ENCODE measurements at regions not wholly inside any gene's neighbourhood (a gene's known extent, or its start where the extent isn't known, plus 50 kb on each side); places are given as distances from the start of the nearest gene placed in this dataset.
"Not testable (repeated sequence)": the region's sequence is repeated elsewhere in the genome, so short reads cannot be mapped to it uniquely, and the experiment has no call there.

DNA sequence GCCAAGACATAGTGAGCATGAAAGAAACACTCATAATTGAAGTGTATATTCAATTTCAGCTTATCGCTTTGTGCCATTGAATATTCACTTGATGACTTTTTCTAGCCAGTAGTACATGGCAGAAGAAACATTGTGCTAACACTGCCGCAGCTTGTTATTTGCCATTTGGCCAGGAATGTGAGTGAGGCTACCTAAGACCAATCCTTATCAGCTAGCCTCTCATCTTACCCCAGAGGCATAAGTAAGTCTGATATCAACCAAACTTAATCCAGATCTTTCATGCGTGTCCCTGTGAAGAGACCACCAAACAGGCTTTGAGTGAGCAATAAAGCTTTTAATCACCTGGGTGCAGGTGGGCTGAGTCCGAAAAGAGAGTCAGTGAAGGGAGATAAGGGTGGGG is 586.0 kb upstream of the MBL2 start:
- Histone ChIP-seq H3K36me3 (ENCODE audit: insufficient read depth, low read length) (no peaks in the 10 kb centered on the region), H3K4me3 (ENCODE audit: low read depth, low read length) (no peak overlapping the region), H3K27ac (ENCODE audit: low read depth, low read length) (no peak overlapping the region), H3K4me1 (ENCODE audit: control insufficient read depth, insufficient read depth, low read length, unreplicated experiment) (no peaks in the 10 kb centered on the region), H2AFZ (ENCODE audit: low read length, unreplicated experiment) (no peak overlapping the region), H3K27me3 (ENCODE audit: insufficient read depth, low read length) (no peaks in the 10 kb centered on the region), H3K79me2 (ENCODE audit: control insufficient read depth, insufficient read depth, low read length, unreplicated experiment) (no peaks in the 10 kb centered on the region)

DNA sequence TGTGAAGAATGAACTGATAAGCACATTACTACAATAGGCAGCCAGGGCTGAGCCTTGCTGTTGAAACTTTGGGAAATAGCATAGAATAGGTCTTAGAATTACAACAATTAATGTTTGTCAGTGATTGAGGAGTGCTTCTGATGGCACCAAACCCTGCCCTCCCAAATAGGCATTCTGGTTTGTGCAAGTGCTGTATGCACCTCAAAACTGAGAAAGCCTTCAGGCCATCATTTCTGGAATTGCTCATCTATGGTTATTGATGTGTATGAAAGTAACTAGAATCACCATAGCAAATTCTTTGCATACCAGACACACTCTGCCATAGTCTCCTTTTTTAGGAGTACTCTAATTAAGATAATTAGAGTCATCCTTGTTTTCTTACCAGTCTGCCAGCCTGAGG is 585.0 kb upstream of the MBL2 start:
- H2AFZ ChIP-seq (ENCODE audit: low read length, unreplicated experiment), result no peak overlapping the region
- H3K36me3 ChIP-seq (ENCODE audit: insufficient read depth, low read length), result no peaks in the 10 kb centered on the region
- no peak overlapping the region for H3K4me3 ChIP-seq (ENCODE audit: low read depth, low read length)
- H3K27ac ChIP-seq (ENCODE audit: low read depth, low read length), result no peak overlapping the region
- H3K27me3 ChIP-seq (ENCODE audit: insufficient read depth, low read length), result no peaks in the 10 kb centered on the region
- no peaks in the 10 kb centered on the region for H3K79me2 ChIP-seq (ENCODE audit: control insufficient read depth, insufficient read depth, low read length, unreplicated experiment)
- H3K4me1 ChIP-seq (ENCODE audit: control insufficient read depth, insufficient read depth, low read length, unreplicated experiment), result no peaks in the 10 kb centered on the region

DNA sequence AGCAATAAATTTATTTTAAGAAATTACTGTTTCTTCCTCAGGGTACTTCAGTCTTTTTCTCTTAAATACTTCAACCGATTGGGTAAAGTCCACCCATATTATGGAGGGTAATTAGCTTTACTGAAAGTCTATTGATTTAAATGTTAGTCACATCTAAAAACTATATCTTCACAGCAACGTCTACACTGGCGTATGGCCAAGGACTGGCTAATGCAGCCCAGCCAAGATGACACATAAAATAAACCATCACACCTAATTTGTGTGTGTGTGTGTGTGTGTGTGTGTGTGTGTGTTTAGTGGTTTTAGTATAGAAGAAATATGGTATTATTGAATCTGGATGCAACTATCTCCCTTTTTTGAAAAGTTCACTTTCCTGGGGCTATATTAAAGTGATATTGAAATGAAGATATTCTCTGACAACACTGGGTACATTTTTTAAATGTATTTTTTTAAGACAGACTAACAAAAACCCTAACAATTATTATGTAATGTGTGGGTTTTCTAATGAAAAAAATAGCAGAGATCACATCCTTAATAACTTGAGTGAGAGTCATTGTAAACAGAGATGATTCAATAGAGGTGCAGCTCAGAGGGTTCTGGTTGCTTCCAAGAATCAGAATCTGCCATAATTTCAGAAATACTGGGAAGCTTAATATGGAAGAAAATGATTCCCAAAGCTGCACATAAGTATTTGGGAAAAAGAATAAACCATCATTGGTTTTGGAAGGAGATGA is 584.2 kb upstream of the MBL2 start:
- Histone ChIP-seq H2AFZ (ENCODE audit: low read length, unreplicated experiment) (no peak overlapping the region), H3K36me3 (ENCODE audit: insufficient read depth, low read length) (no peaks in the 10 kb centered on the region), H3K79me2 (ENCODE audit: control insufficient read depth, insufficient read depth, low read length, unreplicated experiment) (no peaks in the 10 kb centered on the region), H3K27ac (ENCODE audit: low read depth, low read length) (no peak overlapping the region), H3K4me1 (ENCODE audit: control insufficient read depth, insufficient read depth, low read length, unreplicated experiment) (no peaks in the 10 kb centered on the region), H3K27me3 (ENCODE audit: insufficient read depth, low read length) (no peaks in the 10 kb centered on the region), H3K4me3 (ENCODE audit: low read depth, low read length) (no peak overlapping the region)

DNA sequence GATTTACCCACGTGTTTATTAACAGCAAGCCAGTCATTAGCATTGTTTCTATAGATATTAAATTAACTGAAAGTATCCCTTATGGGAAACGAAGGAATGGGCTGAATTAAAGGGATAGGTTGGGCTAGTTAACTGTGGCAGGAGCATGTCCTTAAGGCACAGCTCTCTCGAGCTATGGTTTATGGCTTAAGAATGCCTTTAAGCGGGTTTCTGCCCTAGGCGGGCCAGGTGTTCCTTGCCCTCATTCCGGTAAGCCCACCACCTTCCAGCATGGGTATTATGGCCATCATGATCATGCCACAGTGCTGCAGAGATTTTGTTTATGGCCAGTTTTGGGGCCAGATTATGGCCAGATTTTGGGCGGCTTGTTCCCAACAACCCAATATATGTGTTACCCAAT is 569.9 kb upstream of the MBL2 start:
- not testable (repeated sequence) for H3K27ac ChIP-seq (ENCODE audit: low read depth, low read length); H2AFZ ChIP-seq (ENCODE audit: low read length, unreplicated experiment); H3K4me3 ChIP-seq (ENCODE audit: low read depth, low read length); H3K27me3 ChIP-seq (ENCODE audit: insufficient read depth, low read length); H3K36me3 ChIP-seq (ENCODE audit: insufficient read depth, low read length); H3K4me1 ChIP-seq (ENCODE audit: control insufficient read depth, insufficient read depth, low read length, unreplicated experiment); H3K79me2 ChIP-seq (ENCODE audit: control insufficient read depth, insufficient read depth, low read length, unreplicated experiment)

DNA sequence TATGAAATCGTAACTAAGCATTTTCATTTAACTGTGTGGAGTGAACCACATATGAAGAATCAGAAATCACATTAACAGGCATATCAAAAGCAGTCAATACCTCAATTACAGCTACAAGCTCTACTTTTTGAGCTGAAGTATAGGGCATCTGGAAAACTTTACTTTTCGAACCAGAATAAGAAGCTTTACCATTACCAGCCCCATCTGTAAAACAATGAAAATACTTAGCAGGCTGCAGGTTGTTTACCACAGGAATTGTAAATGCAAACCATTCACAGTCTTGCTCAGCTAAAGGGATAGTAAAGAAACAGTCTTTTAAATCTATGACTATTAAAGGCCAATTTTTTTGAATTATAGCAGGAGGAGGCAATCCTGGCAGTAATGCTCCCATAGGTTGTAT is 565.6 kb upstream of the MBL2 start:
- H2AFZ ChIP-seq (ENCODE audit: low read length, unreplicated experiment), result not testable (repeated sequence)

DNA sequence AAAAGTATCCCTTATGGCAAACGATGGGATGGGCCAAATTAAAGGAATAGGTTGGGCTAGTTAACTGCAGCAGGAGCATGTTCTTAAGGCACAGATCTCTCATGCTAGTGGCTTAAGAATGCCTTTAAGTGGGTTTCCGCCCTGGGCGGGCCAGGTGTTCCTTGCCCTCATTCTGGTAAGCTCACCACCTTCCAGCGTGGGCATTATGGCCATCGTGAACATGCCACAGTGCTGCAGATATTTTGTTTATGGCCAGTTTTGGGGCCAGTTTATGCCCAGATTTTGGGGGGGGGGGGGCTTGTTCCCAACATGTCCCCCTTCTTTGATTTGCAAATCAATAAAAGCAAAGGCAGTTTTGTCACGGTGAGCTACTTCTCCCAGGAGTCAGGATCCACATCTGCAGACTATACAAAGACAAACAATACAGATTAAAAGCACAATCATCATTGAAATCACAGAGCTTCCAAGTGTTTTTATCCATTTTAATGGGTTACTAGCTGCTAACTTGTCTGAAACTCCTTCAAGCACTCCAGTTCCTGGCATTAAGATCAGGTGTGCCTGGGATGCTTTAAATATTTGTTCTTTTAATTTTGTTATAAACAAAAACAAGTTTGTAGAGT is 563.3 kb upstream of the MBL2 start:
- not testable (repeated sequence) for H3K27me3 ChIP-seq (ENCODE audit: insufficient read depth, low read length); H3K4me3 ChIP-seq (ENCODE audit: low read depth, low read length)

More for the DNA sequence above, 565.6 kb upstream of the MBL2 start:
- H3K36me3 ChIP-seq (ENCODE audit: insufficient read depth, low read length); H3K27ac ChIP-seq (ENCODE audit: low read depth, low read length); H3K4me1 ChIP-seq (ENCODE audit: control insufficient read depth, insufficient read depth, low read length, unreplicated experiment); H3K4me3 ChIP-seq (ENCODE audit: low read depth, low read length); H3K27me3 ChIP-seq (ENCODE audit: insufficient read depth, low read length); H3K79me2 ChIP-seq (ENCODE audit: control insufficient read depth, insufficient read depth, low read length, unreplicated experiment): not testable (repeated sequence)

DNA sequence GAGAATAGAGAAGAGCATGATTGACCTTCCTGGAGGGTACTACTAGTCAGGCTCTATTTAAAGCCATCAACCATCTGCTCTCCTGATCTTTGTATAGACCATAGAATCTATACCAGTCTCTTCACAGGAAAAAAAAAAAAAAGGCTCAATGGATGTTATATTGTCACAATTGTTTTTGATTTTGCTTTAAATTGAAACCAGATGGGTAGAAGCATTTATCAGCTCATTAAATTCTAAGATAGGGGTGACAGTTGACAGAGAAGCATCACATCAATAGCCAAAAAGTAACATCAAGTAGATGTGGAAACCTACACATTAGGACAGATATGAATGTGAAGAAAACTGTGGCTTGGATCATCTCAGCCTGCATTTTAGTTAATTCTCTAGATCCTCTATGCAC is 558.9 kb upstream of the MBL2 start:
- no peak overlapping the region for H2AFZ ChIP-seq (ENCODE audit: low read length, unreplicated experiment)

More for the DNA sequence above, 563.3 kb upstream of the MBL2 start:
- H3K27ac ChIP-seq (ENCODE audit: low read depth, low read length); H2AFZ ChIP-seq (ENCODE audit: low read length, unreplicated experiment); H3K36me3 ChIP-seq (ENCODE audit: insufficient read depth, low read length); H3K4me1 ChIP-seq (ENCODE audit: control insufficient read depth, insufficient read depth, low read length, unreplicated experiment); H3K79me2 ChIP-seq (ENCODE audit: control insufficient read depth, insufficient read depth, low read length, unreplicated experiment): not testable (repeated sequence)

DNA sequence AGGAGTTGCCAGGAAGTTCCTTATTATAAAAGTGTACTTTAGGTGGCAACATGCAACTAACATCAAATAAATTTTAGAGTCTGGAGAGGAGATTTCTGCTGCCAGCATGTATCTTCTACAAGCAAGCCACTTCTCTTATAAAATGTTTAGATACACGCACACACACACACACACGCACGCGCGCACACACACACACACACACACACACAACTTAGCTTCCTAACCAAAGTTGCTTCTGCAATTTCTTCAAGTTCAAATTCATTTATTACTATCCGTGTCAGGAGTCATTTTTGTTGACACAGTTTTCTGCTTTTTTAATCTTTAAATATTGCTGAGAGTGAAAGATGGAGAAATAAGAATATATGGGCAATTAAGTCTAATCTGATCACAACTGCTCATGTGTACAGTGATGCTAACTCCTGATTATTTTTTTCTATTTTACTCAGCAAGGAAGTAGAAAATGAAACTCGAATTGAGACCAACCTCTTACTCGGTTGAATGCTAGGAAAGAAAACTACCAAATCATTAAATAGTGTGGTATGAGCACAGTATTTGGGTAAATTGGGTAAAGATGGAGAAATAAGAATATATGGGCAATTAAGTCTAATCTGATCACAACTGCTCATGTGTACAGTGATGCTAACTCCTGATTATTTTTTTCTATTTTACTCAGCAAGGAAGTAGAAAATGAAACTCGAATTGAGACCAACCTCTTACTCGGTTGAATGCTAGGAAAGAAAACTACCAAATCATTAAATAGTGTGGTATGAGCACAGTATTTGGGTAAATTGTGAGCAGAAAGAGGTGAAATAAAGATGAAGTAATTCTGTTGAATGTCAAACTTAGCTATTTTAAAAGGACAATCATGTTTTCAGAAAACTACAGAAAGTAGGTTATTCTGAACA is 554.1 kb upstream of the MBL2 start:
- not testable (repeated sequence) for H3K79me2 ChIP-seq (ENCODE audit: control insufficient read depth, insufficient read depth, low read length, unreplicated experiment); H3K4me1 ChIP-seq (ENCODE audit: control insufficient read depth, insufficient read depth, low read length, unreplicated experiment); H3K27ac ChIP-seq (ENCODE audit: low read depth, low read length); H2AFZ ChIP-seq (ENCODE audit: low read length, unreplicated experiment); H3K36me3 ChIP-seq (ENCODE audit: insufficient read depth, low read length); H3K4me3 ChIP-seq (ENCODE audit: low read depth, low read length); H3K27me3 ChIP-seq (ENCODE audit: insufficient read depth, low read length)

More for the DNA sequence above, 558.9 kb upstream of the MBL2 start:
- no peaks in the 10 kb centered on the region for H3K4me1 ChIP-seq (ENCODE audit: control insufficient read depth, insufficient read depth, low read length, unreplicated experiment)
- H3K27me3 ChIP-seq (ENCODE audit: insufficient read depth, low read length), result no peaks in the 10 kb centered on the region
- no peak overlapping the region for H3K4me3 ChIP-seq (ENCODE audit: low read depth, low read length)
- H3K27ac ChIP-seq (ENCODE audit: low read depth, low read length), result no peak overlapping the region
- no peaks in the 10 kb centered on the region for H3K36me3 ChIP-seq (ENCODE audit: insufficient read depth, low read length)
- H3K79me2 ChIP-seq (ENCODE audit: control insufficient read depth, insufficient read depth, low read length, unreplicated experiment), result no peaks in the 10 kb centered on the region

DNA sequence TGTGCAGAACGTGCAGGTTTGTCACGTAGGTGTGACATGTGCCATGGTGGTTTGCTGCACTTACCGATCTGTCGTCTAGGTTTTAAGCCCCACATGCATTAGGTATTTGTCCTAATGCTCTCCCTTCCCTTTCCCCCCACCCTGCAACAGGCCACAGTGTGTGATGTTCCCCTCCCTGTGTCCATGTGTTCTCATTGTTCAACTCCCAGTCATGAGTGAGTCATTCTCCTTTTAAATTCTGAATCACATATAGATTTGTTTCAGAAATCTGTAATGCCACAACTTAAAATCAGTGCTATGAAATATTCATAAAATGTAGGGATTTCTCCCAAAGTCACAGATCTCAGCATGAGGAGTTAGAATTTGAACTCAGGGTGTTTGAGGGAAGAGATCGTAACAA is 552.5 kb upstream of the MBL2 start:
- Histone ChIP-seq H3K27ac (ENCODE audit: low read depth, low read length) (no peak overlapping the region), H3K4me3 (ENCODE audit: low read depth, low read length) (no peak overlapping the region), H3K36me3 (ENCODE audit: insufficient read depth, low read length) (no peaks in the 10 kb centered on the region), H3K79me2 (ENCODE audit: control insufficient read depth, insufficient read depth, low read length, unreplicated experiment) (no peaks in the 10 kb centered on the region), H2AFZ (ENCODE audit: low read length, unreplicated experiment) (no peak overlapping the region), H3K4me1 (ENCODE audit: control insufficient read depth, insufficient read depth, low read length, unreplicated experiment) (no peaks in the 10 kb centered on the region), H3K27me3 (ENCODE audit: insufficient read depth, low read length) (no peaks in the 10 kb centered on the region)

DNA sequence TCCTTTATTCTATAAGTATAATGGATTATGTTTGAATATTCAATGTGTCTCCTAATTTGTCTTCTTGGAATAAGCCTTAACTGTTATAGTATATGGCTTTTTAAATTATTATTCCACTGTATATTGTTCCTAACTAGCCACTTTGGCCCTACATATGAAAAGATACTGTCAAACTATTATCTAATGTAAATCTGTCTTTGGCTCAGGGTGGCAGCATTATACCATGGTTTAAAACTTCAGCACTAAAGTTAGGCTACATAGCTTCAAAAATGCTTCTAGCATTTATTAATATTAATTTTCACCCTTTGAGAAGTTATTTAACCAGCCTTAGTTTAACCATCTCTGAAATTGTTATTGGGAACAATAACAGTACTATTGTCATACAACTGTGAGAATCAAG is 543.1 kb upstream of the MBL2 start:
- Histone ChIP-seq H3K27me3 (ENCODE audit: insufficient read depth, low read length) (no peaks in the 10 kb centered on the region), H2AFZ (ENCODE audit: low read length, unreplicated experiment) (no peak overlapping the region), H3K4me3 (ENCODE audit: low read depth, low read length) (no peak overlapping the region), H3K27ac (ENCODE audit: low read depth, low read length) (no peak overlapping the region), H3K79me2 (ENCODE audit: control insufficient read depth, insufficient read depth, low read length, unreplicated experiment) (no peaks in the 10 kb centered on the region), H3K4me1 (ENCODE audit: control insufficient read depth, insufficient read depth, low read length, unreplicated experiment) (no peaks in the 10 kb centered on the region), H3K36me3 (ENCODE audit: insufficient read depth, low read length) (no peaks in the 10 kb centered on the region)

Data from ACC112 (cell line).